Activated T-cell treated with anti-CD3 and anti-CD28 coated beads for 1 hour (primary cell): ENCODE measurements at regions not wholly inside any gene's neighbourhood (a gene's known extent, or its start where the extent isn't known, plus 50 kb on each side); places are given as distances from the start of the nearest gene placed in this dataset.
"Not testable (repeated sequence)": the region's sequence is repeated elsewhere in the genome, so short reads cannot be mapped to it uniquely, and the experiment has no call there.

Experiments used
- DNase-seq: peaks from one replicate; pipeline ENCODE4 v3.0.0-alpha.2; 2020; ENCODE audit warnings: low read depth

DNA sequence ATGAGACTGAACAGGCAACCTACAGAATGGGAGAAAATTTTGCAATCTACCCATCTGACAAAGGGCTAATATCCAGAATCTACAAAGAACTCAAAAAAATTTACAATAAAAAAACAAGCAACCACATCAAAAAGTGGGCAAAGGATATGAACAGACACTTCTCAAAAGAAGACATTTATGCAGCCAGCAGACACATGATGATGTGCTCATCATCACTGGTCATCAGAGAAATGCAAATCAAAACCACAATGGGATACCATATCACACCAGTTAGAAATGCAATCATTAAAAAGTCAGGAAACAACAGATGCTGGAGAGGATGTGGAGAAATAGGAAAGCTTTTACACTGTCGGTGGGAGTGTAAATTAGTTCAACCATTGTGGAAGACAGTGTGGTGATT lies 51.7 kb upstream of the PAXBP1 start:
- not testable (repeated sequence) for DNase-seq

DNA sequence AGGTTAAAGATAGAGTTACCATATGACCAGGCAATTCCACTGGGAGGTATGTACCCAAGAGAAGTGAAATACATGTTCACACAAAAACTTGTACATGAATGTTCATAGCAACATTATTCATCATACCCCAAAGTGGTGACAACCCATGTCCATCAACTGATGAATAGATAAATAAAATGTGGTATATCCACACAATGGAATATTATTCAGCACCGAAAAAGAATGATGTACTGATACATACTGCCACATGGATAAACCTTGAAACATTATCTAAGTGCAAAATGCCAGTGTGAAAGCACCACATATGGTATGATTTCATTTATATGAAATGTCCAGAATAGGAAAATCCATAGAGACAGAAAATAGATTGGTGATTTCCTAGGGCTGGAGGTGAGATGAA lies 53.4 kb upstream of the PAXBP1 start:
- no peak for DNase-seq

DNA sequence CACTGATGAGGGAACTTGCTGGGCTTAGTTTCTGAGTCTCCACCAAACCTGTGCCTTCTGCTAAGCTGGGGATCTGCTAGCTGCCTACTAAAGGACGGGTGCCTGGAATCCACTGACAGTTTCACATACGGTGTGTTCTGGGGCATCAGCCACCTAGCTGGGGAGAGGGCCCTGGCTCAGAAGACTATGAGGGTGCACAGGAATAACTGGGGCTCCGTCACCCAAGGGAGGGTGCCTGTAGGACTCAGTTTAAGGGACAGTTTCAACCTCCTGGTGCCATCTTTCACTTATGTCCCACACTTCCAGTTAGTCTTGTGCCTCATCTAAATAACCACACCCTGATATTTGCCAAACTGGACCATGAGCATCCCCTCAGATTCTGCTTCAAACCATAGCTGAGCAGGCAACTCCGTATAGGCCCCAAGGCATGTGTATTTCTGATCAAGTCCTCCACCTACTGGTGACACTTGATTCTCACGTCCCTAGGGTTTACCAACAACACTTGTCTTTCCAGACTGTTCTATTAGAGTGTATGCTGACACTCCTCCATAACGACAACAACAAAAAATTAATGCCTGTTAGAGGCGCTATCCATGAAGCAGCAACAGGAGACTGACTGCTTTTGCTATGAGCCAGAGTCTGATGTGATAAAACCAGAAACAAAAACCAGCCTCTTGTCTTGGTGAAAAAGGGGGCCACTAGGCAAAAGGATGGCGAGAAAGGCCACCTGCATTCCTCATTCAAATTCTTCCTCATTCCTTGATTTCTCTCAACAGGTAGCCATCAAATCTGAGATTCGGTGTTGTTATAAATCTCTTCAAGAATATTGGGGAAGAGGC lies 55.0 kb upstream of the PAXBP1 start:
- no peak for DNase-seq

DNA sequence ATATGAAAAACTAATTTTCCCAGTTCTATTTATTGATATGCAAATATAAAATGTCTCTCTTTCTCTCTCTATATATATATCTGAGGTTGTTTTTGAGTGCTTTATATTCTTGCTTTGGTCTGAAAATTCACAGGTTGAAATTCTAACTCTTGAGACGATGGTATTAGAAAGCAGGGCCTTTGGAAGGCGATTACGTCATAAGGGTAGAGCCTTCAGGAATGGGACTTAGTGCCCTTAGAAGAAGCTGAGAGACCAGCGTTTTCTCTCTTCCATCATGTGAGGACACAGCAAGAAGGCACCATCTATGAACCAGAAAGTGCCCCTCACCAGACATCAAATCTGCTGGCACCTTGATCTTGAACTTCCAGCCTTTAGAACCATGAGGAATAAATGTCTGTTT lies 57.4 kb upstream of the PAXBP1 start:
- DNase-seq = no peak

DNA sequence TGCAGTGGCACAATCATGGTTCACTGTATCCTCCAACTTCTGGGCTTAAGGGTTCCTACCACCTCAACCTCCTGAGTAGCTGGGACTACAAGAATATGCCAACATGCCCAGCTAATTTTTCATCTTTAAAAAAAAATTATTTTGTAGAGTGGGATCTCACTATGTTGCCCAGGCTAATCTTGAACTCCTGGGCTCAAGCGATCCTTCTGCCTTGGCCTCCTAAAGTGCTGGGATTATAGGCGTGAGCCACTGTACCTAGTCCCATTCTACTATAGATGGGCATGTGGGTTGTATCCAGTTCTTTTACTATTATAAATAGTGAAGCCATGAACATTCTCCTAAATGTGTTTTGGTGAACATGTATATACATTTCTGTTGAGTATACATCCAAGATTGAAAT lies 57.9 kb upstream of the PAXBP1 start:
- DNase-seq = no peak

DNA sequence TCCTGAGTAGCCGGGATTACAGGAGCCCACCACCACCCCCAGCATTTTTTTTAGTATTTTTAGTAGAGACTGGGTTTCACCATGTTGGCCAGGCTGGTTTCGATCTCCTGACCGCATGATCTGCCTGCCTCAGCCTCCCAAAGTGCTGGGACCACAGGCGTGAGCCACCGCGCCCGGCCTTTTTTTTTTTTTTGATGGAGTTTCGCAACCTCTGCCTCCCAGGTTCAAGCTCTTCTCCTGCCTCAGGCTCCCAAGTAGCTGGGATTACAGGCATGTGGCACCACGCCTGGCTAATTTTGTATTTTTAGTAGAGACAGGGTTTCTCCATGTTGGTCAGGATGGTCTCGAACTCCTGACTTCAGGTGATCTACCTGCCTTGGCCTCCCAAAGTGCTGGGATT lies 60.2 kb upstream of the PAXBP1 start:
- DNase-seq = not testable (repeated sequence)

DNA sequence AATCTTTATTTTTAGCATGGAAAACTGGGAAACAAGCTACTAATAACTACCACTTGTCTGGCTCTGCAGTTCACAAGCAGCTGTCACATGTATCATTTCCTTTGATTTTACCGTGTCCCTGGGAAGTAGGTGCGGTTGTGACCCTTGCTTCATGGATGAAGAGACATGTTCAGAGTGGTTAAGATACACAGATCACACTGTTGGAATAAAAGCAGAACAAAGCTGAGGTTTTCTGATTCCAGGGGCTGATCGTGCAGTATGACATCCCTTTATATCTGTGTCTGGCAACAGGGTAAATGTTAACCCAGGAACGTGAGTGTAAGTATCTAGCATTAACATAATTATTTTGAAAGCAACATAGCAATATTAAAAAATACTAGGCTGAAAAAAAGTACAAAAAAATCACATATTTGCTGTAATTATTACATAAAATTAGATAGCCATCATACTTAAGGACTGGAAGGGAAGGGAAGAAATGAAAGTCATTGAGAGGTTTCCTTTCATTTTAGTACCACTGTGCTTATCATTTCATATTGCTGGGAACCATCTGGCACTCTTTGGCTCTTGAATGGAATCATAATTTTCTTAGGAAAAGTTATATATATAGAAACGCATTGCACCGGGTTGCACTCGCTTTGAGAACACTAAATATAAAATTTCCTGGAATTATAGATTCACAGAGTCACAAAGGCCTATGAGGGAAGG lies 62.8 kb upstream of the PAXBP1 start:
- DNase-seq = no peak

DNA sequence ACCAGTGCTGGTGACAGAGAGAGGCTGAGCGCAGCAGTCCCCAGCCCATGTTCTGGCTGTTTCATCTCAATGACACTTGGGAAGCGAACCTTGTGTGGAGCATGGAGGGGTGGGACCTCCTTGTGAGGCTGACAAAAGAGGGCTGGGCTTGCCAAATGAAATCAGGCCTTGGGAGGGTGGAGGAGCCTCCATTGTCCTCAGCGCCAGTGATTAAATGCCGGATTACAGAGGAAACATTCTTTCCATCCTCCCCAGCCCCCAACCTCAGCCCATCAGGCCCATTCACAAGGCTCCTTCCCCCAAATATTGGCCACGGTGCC lies 63.3 kb upstream of the PAXBP1 start:
- no peak for DNase-seq

DNA sequence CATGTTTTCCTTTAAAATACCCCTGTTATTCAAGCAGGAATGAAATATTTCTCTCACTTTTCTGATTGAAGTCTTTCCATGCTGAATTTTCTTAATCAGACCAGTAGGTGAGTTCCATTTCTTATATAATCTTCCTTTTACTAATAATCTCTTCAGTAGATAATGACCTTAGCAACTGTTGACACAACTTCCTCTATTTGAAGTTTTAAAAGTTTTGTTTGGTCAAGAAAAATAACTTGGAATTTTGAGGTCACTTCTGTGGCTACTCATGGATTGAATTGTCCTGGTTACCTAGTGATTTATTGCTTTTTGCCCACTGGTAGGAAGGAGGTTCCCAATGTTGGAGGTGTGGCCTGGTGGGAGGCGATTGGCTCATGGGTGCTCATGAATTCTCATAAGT lies 70.6 kb upstream of the PAXBP1 start:
- DNase-seq = no peak

DNA sequence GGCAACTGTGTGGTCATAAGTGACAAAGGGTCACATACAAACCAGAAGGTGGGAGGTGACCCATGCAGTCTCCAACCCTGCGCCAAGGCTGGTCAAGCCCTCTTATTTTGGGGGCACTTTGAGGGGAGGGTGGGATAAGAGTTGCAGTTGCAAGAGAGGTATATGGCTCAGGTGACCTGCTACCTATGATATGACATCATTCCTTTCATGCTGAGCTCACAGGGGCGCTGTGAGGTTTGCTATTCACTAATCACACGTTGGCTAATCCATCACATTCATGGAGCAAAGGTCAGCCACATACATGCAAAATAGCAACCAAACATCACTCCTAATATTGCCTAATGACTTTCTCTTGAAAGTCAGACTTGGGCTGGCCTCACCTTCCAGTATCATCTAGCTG lies 72.0 kb upstream of the PAXBP1 start:
- no peak for DNase-seq

DNA sequence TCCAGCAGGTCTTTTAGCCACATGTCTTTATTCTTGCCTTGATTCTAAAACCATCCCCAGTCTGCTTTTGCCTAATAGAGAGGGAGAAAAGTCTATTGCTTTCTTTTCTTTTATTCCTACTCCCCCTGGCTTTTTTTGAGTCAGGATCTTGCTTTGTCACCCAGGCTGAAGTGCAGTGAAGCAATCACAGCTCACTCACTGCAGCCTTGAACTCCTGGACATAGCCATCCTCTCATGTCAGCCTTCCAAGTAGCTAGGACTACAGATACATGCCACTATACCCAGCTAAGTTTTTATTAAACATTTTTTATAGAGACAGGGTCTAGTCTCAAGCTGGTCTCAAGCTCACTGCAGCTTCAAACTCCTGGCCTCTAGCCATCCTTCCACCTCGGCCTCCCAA lies 72.5 kb upstream of the PAXBP1 start:
- no peak for DNase-seq

DNA sequence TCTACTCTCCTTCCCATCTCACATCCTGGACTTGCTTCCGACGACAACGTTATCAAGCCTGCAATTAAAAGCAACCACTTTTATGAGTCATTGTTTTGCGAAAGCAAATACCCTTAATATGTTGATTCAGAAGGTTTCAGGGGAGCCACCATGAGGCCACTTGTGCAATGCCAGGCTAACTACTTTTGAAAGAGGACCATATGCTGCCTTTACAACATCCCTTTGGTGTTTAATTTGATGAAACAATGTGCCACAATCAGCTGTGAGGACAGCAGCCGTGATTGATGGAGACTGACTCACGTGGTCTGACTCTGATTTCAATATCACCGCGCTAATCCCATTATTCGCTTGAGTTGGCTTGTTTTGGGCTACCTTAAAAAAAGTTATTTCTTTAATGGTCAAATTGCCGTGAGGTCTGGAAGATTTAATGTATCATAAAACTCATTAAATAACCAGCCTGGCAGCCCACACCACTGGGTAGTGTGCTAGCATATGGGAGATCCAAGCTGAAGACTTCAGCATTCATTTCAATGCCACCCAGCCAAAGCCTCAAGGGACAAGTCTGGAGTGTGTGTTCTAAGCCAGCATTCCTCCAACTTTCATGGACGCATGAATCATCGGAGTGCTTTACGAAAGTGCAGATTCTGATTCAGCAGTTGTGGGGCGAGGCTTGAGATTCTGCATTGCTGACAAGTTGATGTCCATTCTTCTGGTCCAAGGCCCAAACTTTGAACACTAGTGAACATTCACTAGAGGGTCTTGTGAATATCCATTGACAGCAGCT lies 73.3 kb upstream of the PAXBP1 start:
- DNase-seq = no peak

DNA sequence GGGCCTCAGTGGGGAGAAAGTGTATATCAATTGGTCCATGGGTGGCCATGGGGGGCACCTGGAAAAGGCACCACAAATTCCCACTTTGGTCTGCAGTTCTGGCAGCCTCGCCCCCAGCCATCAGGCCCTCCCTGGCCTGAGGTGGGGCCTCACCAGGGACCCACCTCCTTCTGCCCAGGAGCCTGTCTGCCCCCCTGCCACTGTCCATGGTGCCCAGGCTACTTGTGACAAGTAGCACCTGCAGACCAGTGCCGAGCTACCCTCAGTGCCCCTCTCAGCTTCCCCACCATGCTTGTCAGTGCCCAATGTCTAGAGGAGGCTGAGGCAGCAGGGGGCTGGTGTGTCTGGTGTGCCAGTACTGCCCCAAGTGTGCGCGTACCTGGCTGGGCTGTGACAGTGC lies 87.1 kb upstream of the PAXBP1 start:
- DNase-seq = no peak

DNA sequence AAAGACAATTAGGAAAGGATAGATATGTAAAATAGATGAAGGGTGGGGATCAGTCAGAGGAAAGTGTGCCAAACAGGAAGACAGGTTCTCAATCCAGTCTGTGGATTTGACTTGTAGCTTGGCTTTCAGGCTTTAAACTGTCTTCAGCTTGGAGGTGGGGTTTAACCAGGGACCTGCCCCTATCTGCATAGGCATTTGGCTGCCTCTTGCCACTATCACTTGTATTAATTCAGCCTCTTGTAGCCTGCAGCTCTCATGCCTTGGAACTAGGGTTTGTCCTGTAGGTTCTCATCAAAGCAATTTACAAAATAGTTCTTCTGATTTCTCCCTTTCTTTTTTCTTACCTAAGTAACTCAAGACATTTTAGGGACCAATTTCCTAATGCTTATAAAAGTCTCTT lies 88.8 kb upstream of the PAXBP1 start:
- no peak for DNase-seq

DNA sequence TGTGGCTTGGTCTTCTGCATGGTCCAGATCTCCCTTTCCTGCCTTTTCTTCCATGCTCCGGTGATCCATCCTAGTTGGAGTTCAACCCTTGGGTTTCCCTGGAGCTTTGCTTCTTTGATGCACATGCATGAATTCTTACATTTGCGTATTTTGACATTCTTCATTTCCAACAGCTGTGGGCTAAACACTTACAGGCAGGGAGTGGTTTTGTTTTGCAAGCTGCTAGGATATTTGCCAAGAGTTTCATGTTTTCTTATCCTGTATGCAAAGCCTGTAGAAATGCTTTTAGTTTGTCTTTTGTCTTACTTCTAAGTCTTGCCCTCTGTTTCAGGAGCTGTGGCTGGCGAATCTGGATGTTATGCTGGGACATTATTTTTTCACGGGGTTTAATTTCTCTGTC lies 90.3 kb upstream of the PAXBP1 start:
- no peak for DNase-seq

DNA sequence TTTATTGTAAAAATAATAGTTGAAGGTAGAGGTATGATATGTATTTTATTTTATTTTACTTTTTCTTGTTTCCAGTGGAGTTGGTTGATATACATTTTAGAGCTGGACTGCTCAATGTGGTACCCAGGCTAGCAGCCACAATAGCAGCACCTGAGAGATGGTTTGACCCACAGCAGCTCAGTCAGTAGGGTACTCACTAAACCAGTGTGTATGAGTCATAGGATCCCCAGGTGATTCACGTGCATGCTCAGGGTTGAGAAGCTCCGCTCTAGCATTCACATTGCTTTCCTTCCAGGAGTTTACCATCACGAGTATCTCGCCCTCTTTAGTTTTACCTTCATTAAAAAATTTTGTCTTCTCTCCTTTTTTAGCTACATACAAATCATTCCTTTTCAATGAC lies 96.0 kb upstream of the PAXBP1 start:
- DNase-seq = no peak

DNA sequence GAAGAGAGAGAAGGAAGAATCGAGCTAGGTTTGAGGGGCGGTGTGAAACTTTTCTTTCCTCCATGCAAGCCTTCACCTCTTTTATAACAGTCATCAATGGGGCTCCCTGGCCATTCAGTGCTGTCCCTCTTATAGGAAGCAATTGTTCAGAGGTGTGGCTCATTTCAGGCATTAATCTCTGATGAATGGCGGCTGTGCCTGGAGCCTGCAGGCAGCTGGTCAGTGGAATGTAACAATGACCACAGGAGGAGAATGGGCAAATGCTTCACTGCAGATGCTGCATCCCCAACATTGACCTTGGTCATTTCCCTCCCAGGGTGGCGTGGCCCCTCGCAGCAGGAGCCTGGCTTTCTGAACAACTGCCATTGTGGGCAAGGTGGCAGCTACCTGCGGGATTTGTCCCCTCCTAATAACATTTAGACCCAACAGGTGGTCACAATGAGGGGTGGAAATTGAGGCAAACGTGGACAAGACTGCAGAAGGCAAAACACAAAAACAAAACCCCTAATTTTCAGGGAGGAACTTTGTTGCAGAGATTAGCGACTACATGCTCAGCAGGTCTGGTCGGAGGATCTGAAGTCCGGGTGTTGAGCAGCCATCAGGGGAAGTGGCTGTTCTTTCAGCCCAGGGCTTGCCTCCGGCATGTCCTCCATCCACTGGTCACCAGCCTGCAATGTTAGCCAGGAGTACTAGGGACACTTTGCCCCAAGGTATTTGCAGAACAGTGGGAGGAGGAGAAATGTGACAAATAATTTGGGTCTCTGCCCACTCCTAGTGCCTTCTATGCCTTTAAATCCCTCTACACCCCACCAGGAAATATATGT lies 97.3 kb upstream of the PAXBP1 start:
- DNase-seq = no peak

DNA sequence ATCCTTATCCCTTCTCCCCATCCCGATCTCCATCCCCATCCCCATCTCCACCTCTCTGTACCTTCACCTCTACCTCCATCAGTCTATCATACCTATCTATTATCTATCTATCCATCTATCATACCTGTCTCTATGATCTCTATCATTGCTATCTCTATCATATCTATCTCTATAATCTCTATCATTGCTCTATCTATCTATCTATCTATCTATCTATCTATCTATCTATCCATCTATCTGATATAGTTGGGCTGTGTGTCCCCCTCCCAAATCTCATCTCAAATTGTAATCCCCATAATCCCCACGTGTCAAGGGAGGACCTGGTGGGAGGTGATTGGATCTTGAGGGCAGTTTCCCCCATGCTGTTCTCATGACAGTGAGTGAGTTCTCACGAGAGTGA lies 97.9 kb upstream of the PAXBP1 start:
- DNase-seq = no peak

DNA sequence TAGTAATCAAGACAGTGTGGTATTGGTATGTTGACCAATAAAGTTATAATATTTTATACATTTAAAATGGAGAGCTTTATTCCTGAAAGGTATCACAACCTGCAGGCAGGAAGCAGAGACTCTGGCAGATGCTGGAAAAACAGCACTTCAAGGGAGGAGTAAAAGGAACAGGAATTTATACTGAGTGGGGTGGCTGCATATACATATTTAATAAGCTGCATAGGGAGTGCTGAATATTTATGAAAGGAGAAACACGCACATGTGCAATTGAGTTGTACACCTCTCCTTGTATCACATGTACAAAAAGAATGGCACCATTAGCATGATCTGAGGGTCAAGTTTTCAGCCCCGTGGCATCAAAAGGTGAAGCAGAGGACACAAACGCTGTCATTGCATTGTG lies 104.9 kb upstream of the PAXBP1 start:
- DNase-seq = no peak

DNA sequence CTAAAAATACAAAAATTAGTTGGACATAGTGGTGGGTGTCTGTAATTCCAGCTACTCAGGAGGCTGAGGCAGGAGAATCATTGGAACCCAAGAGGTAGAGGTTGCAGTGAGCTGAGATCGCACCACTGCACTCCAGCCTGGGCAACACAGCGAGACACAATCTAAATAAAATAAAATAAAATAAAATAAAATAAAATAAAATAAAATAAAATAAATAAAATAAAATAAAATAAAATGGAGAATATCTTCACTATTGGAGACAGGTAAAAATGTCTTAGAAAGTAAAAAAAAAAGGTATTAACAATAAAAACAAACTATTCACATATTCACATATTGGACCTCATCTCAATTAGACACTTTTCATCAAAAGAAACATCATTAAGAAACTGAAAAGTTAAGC lies 106.3 kb upstream of the PAXBP1 start:
- not testable (repeated sequence) for DNase-seq

DNA sequence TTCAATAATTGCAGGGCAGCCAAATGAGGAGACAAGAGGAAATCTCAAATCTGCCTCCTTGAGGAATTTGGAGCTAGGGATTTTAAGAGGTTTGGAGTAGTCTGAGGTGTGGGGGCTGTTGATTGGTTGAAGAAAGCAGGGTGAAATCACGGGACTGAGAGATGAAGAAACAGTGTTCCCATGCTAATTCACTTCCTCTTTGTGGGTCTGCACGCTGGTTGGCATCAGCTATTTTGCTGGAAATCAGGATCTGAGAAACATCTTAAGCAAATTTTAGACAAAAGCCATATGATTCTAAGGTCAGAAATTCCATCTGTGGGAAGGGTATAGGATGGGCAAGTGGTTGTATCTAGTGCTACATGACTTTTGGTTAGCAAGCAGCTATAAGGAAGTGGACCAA lies 107.1 kb upstream of the PAXBP1 start:
- DNase-seq = no peak

DNA sequence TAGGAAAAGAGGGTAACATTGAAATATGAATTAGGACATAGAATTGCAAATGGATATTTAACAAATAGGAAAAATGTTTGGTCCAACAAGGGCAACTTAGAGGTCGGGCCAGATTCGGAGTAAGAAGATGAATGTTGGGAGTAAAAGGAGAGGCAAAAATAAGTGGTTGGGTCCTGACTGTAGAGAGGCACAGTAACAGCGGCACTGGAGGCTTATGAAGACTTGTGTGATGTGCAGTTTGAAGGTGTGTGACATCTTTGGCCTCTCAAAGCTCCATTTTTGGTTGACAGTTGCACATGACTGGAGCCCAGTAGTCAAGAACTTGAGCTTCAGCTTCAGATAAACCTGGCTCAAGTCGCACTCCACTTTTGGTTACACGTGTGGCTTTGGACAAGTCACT lies 109.9 kb upstream of the PAXBP1 start:
- DNase-seq = no peak
